ENCODE measurements at regions not wholly inside any gene's neighbourhood (a gene's known extent, or its start where the extent isn't known, plus 50 kb on each side); places are given as distances from the start of the nearest gene placed in this dataset.

DNA sequence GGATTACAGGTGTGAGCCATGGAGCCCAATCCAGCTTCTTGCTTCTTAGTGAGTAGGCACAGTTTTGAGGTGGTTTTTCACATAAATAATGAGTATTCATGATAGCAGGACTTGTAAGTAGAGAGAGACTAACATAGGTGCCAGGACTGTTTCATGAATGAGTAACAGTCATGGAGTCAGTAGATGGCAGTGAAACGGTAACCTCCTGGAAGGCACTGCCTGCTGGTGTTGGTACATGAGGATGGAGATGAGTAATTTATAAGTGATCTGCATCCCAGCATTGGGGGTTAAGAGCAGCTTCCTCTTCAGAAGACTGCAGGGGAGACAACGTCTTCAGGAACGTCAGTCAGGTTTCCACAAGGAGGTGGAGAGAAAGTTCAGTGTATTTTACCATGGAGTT is 143.8 kb downstream of the HAUS1 start:
- H3K79me2 ChIP-seq = peaks cover 14% of the 10 kb centered on the region
- H2AFZ ChIP-seq = no peak overlapping the region
- H3K36me3 ChIP-seq (replicated peaks; ENCODE audit: insufficient read depth, low read depth) = no peaks in the 10 kb centered on the region
- H4K20me1 ChIP-seq (ENCODE audit: insufficient read depth, poor library complexity, severe bottlenecking) = no peaks in the 10 kb centered on the region
- no peaks in the 10 kb centered on the region for H3K9me2 ChIP-seq (replicated peaks; ENCODE audit: insufficient read depth)
- H3K4me3 ChIP-seq = no peak overlapping the region
- WGBS (ENCODE audit: low lambda C conversion rate, missing lambda C conversion rate) = 93% methylated on average over 3 of the region's 3 CpGs
- H3K4me2 ChIP-seq = no peak overlapping the region
- H3K27me3 ChIP-seq = no peaks in the 10 kb centered on the region
- H3K4me1 ChIP-seq (ENCODE audit: insufficient read depth) = peaks cover 8% of the 10 kb centered on the region
- DNase-seq (ENCODE audit: low spot score) = no peak
- TF ChIP-seq EZH2phosphoT487 (IDR thresholded peaks at IDR 0.05; ENCODE audit: low read depth, severe bottlenecking, unreplicated experiment) (no peak), EZH2 (IDR thresholded peaks at IDR 0.05; ENCODE audit: borderline replicate concordance) (no peak)
- TF ChIP-seq, protein P1, sequence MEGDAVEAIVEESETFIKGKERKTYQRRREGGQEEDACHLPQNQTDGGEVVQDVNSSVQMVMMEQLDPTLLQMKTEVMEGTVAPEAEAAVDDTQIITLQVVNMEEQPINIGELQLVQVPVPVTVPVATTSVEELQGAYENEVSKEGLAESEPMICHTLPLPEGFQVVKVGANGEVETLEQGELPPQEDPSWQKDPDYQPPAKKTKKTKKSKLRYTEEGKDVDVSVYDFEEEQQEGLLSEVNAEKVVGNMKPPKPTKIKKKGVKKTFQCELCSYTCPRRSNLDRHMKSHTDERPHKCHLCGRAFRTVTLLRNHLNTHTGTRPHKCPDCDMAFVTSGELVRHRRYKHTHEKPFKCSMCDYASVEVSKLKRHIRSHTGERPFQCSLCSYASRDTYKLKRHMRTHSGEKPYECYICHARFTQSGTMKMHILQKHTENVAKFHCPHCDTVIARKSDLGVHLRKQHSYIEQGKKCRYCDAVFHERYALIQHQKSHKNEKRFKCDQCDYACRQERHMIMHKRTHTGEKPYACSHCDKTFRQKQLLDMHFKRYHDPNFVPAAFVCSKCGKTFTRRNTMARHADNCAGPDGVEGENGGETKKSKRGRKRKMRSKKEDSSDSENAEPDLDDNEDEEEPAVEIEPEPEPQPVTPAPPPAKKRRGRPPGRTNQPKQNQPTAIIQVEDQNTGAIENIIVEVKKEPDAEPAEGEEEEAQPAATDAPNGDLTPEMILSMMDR (IDR thresholded peaks at IDR 0.05; ENCODE audit: poor library complexity) = no peak
- H3K9me3 ChIP-seq (ENCODE audit: low read depth) = no peaks in the 10 kb centered on the region
- no peak overlapping the region for H3K27ac ChIP-seq

DNA sequence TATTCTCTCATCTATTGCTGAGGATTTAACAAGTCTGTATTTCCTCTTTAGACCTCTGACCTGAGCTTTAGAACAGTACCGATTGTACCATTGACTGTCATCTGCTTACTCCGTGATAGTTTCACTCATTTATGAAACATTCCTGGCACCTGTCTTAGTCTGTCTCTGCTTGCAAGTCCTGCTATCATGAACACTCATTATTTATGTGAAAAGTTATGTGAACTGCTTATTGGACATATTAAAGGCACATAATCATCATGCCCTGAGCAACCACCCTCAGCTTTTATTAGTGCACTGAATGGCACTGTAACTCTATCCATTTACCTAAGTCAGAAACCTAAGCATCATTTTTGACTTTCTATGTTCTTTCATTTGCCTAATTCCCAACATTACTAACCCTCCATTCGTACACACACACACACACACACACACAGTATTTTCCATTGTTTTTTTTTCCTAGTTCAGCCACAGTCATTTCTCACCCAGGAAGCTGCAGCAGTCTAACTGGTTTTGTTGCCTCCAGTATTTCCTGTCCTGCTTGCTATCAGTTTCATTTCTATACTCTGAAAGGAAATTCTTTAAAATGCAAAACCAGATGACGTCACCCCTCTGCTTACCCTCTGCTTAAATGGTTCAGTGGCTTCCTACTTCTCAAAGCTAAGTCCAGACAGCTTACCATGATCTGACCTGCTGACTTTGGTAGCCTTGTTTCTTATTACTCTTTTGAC is 146.1 kb downstream of the HAUS1 start:
- WGBS (ENCODE audit: low lambda C conversion rate, missing lambda C conversion rate) = 54% methylated on average over 3 of the region's 4 CpGs
- Histone ChIP-seq H3K9me2 (replicated peaks; ENCODE audit: insufficient read depth) (no peaks in the 10 kb centered on the region), H3K4me3 (no peak overlapping the region), H3K9me3 (ENCODE audit: low read depth) (no peaks in the 10 kb centered on the region), H3K27me3 (no peaks in the 10 kb centered on the region), H4K20me1 (ENCODE audit: insufficient read depth, poor library complexity, severe bottlenecking) (no peaks in the 10 kb centered on the region), H3K4me1 (ENCODE audit: insufficient read depth) (peaks cover 8% of the 10 kb centered on the region), H2AFZ (no peak overlapping the region), H3K36me3 (replicated peaks; ENCODE audit: insufficient read depth, low read depth) (no peaks in the 10 kb centered on the region), H3K27ac (peak overlapping the region; percentile 89), H3K4me2 (peak overlapping the region; percentile 59), H3K79me2 (peaks cover 7% of the 10 kb centered on the region)
- TF ChIP-seq, protein P1 (IDR thresholded peaks at IDR 0.05; ENCODE audit: poor library complexity) = no peak
- TF ChIP-seq EZH2phosphoT487 (IDR thresholded peaks at IDR 0.05; ENCODE audit: low read depth, severe bottlenecking, unreplicated experiment) = no peak
- no peak for TF ChIP-seq EZH2 (IDR thresholded peaks at IDR 0.05; ENCODE audit: borderline replicate concordance)
- DNase-seq (ENCODE audit: low spot score) = peak; percentile 75

DNA sequence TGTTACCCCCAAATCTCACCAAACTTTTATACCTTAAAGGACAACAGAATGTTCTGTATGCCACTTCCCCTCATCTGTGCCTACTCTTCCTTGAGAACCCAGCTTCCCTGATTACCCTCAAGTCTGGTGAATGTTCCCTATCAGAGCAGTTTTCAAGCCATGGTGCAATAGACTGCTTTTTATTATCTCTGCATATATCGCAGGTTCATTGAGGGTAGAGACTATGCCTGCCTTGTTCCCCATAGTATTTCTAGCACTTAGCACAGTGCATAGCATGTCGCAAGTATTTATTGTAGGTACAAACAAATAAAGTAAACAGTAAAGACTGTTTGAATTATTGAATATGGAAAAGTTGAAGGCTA is 146.6 kb downstream of the HAUS1 start:
- Histone ChIP-seq H3K27ac (peak overlapping the region; percentile 89), H2AFZ (no peak overlapping the region), H3K9me2 (replicated peaks; ENCODE audit: insufficient read depth) (no peaks in the 10 kb centered on the region), H3K27me3 (no peaks in the 10 kb centered on the region), H3K4me1 (ENCODE audit: insufficient read depth) (peaks cover 8% of the 10 kb centered on the region), H3K36me3 (replicated peaks; ENCODE audit: insufficient read depth, low read depth) (no peaks in the 10 kb centered on the region), H3K4me2 (peak overlapping the region; percentile 59), H3K79me2 (peaks cover 7% of the 10 kb centered on the region), H3K4me3 (no peak overlapping the region), H3K9me3 (ENCODE audit: low read depth) (no peaks in the 10 kb centered on the region), H4K20me1 (ENCODE audit: insufficient read depth, poor library complexity, severe bottlenecking) (no peaks in the 10 kb centered on the region)
- DNase-seq (ENCODE audit: low spot score) = no peak
- TF ChIP-seq, protein P1 (IDR thresholded peaks at IDR 0.05; ENCODE audit: poor library complexity) = no peak
- TF ChIP-seq EZH2phosphoT487 (IDR thresholded peaks at IDR 0.05; ENCODE audit: low read depth, severe bottlenecking, unreplicated experiment) (no peak), EZH2 (IDR thresholded peaks at IDR 0.05; ENCODE audit: borderline replicate concordance) (no peak)
- WGBS (ENCODE audit: low lambda C conversion rate, missing lambda C conversion rate) = 36% methylated on average over 2 of the region's 2 CpGs

All from hepatocyte (in vitro differentiated cells).